ENCODE measurements at regions not wholly inside any gene's neighbourhood (a gene's known extent, or its start where the extent isn't known, plus 50 kb on each side); places are given as distances from the start of the nearest gene placed in this dataset.

DNA sequence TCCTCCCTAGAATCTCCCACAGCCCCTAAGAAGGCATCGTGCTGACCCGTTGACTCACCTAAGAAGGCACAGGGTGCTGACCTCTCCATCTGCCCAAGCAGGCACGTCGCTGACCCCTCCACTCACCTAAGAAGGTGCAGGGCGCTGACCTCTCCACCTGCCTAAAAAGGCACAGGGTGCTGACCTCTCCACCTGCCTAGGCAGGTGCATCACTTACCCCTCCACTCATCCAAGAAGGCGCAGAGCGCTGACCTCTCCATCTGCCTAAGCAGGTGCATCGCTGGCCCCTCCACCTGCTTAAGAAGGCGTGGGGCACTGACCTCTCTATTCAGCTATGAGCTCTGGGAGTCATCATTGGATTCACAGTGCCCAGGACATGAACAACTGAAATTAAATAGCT lies 54.4 kb upstream of the FCN1 start:
- intact Hi-C loops (cut with micrococcal nuclease; ENCODE audit: unreplicated experiment), result no loop called here
- TF ChIP-seq, protein P1, sequence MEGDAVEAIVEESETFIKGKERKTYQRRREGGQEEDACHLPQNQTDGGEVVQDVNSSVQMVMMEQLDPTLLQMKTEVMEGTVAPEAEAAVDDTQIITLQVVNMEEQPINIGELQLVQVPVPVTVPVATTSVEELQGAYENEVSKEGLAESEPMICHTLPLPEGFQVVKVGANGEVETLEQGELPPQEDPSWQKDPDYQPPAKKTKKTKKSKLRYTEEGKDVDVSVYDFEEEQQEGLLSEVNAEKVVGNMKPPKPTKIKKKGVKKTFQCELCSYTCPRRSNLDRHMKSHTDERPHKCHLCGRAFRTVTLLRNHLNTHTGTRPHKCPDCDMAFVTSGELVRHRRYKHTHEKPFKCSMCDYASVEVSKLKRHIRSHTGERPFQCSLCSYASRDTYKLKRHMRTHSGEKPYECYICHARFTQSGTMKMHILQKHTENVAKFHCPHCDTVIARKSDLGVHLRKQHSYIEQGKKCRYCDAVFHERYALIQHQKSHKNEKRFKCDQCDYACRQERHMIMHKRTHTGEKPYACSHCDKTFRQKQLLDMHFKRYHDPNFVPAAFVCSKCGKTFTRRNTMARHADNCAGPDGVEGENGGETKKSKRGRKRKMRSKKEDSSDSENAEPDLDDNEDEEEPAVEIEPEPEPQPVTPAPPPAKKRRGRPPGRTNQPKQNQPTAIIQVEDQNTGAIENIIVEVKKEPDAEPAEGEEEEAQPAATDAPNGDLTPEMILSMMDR (IDR thresholded peaks at IDR 0.05; ENCODE audit: unreplicated experiment), result no peak
- H3K4me3 Mint-ChIP-seq (ENCODE audit: low read depth, unreplicated experiment), result no peak overlapping the region
- no peaks in the 10 kb centered on the region for H3K27me3 Mint-ChIP-seq (ENCODE audit: unreplicated experiment)
- peaks cover 2% of the 10 kb centered on the region for H3K9me3 Mint-ChIP-seq (ENCODE audit: low read depth, unreplicated experiment)
- CTCF ChIA-PET, result interaction anchor here (0.6 to 0.7 kb wide), 2 partner anchors 11 to 1283 kb away, joined by 3 to 5 read pairs; no protein-coding TSS in a partner anchor
- BruUV-seq (replicated peaks), result no TSS peak
- H3K36me3 Mint-ChIP-seq (ENCODE audit: insufficient read depth, unreplicated experiment), result no peaks in the 10 kb centered on the region
- DNase-seq, result no peak
- H3K27ac Mint-ChIP-seq (ENCODE audit: unreplicated experiment), result no peak overlapping the region
- no peaks in the 10 kb centered on the region for H3K4me1 Mint-ChIP-seq (ENCODE audit: low read depth, unreplicated experiment)

- DNase-seq, result no peak
- CTCF ChIA-PET, result no interaction called here
- TF ChIP-seq, protein P1 (IDR thresholded peaks at IDR 0.05; ENCODE audit: unreplicated experiment), result no peak
- Mint-ChIP-seq H3K4me1 (ENCODE audit: low read depth, unreplicated experiment) (no peaks in the 10 kb centered on the region), H3K36me3 (ENCODE audit: insufficient read depth, unreplicated experiment) (no peaks in the 10 kb centered on the region), H3K4me3 (ENCODE audit: low read depth, unreplicated experiment) (no peak overlapping the region), H3K27ac (ENCODE audit: unreplicated experiment) (no peak overlapping the region), H3K27me3 (ENCODE audit: unreplicated experiment) (no peaks in the 10 kb centered on the region), H3K9me3 (ENCODE audit: low read depth, unreplicated experiment) (no peaks in the 10 kb centered on the region)
- intact Hi-C loops (cut with micrococcal nuclease; ENCODE audit: unreplicated experiment), result no loop called here
- BruUV-seq (replicated peaks), result no TSS peak
Observed at GRCh38 chr9:134975253-134975652, 57.5 kb upstream of the FCN1 start.

DNA sequence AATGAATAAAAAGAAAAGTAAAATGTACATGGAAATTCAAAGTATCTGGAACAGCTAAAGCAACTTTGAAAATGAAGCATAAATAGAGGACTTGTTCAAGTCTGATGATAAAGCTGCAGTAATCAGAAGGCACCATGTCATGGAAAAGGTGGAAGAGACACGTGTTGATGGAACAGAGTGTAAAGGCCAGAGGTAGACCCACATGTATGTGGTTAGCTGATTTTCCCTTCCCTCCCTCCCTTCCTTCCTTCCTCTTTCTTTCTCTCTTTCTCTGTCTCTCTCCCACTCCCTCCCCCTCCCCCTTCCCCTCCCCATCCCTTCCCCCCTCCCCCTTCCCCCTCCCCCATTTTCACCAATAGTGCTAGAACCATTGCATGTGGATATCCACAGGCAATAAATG lies 58.7 kb upstream of the FCN1 start:
- Mint-ChIP-seq H3K9me3 (ENCODE audit: low read depth, unreplicated experiment) (peaks cover 2% of the 10 kb centered on the region), H3K36me3 (ENCODE audit: insufficient read depth, unreplicated experiment) (no peaks in the 10 kb centered on the region), H3K4me1 (ENCODE audit: low read depth, unreplicated experiment) (no peaks in the 10 kb centered on the region), H3K27me3 (ENCODE audit: unreplicated experiment) (peaks cover 7% of the 10 kb centered on the region), H3K4me3 (ENCODE audit: low read depth, unreplicated experiment) (no peak overlapping the region), H3K27ac (ENCODE audit: unreplicated experiment) (no peak overlapping the region)
- DNase-seq, result no peak
- TF ChIP-seq, protein P1 (IDR thresholded peaks at IDR 0.05; ENCODE audit: unreplicated experiment), result no peak
- intact Hi-C loops (cut with micrococcal nuclease; ENCODE audit: unreplicated experiment), result no loop called here
- BruUV-seq (replicated peaks), result no TSS peak
- CTCF ChIA-PET, result no interaction called here

DNA sequence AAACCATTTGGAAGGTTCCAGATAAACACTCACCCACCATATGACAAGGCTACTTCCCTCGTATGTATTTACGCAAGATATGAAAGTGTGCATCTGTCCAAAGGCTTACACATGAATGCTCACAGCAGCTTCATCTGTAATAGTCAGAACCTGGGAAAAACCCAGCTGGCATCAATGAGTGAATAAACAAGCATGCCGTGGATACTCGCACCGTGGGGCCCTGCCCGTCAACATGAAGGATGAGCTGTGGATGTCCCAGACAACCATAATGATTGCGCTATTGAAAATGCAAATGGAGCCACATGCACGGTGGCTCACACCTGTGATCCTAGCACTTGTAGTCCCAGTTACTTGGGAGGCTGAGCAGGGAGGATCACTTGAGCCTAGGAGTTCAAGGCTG lies 60.6 kb upstream of the FCN1 start:
- no peaks in the 10 kb centered on the region for H3K4me1 Mint-ChIP-seq (ENCODE audit: low read depth, unreplicated experiment)
- CTCF ChIA-PET, result no interaction called here
- H3K27me3 Mint-ChIP-seq (ENCODE audit: unreplicated experiment), result peaks cover 18% of the 10 kb centered on the region
- TF ChIP-seq, protein P1 (IDR thresholded peaks at IDR 0.05; ENCODE audit: unreplicated experiment), result no peak
- intact Hi-C loops (cut with micrococcal nuclease; ENCODE audit: unreplicated experiment), result no loop called here
- no TSS peak for BruUV-seq (replicated peaks)
- no peaks in the 10 kb centered on the region for H3K36me3 Mint-ChIP-seq (ENCODE audit: insufficient read depth, unreplicated experiment)
- no peak overlapping the region for H3K27ac Mint-ChIP-seq (ENCODE audit: unreplicated experiment)
- DNase-seq, result no peak
- no peak overlapping the region for H3K4me3 Mint-ChIP-seq (ENCODE audit: low read depth, unreplicated experiment)
- H3K9me3 Mint-ChIP-seq (ENCODE audit: low read depth, unreplicated experiment), result peaks cover 8% of the 10 kb centered on the region
